Fibroblast of lung (primary cell): ENCODE measurements at regions not wholly inside any gene's neighbourhood (a gene's known extent, or its start where the extent isn't known, plus 50 kb on each side); places are given as distances from the start of the nearest gene placed in this dataset.

Experiments used
- EZH2 ChIP-seq: IDR thresholded peaks from 2 replicates; pipeline ENCODE4 v1.5.1; 2012; ENCODE audit warnings: low read length, control low read depth, mild to moderate bottlenecking; ENCODE audit errors: missing control alignments
- TF ChIP-seq, protein P1 (sequence below), 2 donors: IDR thresholded peaks in 1 of 2; conservative IDR thresholded peaks in 1 of 2; 1 replicate in 1 of 2; 2 replicates in 1 of 2; pipeline ENCODE4 v1.5.1; 2011 to 2012; ENCODE audit warnings: low read length in 2 of 2, control low read depth in 1 of 2, inconsistent platforms in 1 of 2, low read depth in 1 of 2, mild to moderate bottlenecking in 1 of 2

- TF ChIP-seq EZH2 = no peak
- TF ChIP-seq, protein P1, sequence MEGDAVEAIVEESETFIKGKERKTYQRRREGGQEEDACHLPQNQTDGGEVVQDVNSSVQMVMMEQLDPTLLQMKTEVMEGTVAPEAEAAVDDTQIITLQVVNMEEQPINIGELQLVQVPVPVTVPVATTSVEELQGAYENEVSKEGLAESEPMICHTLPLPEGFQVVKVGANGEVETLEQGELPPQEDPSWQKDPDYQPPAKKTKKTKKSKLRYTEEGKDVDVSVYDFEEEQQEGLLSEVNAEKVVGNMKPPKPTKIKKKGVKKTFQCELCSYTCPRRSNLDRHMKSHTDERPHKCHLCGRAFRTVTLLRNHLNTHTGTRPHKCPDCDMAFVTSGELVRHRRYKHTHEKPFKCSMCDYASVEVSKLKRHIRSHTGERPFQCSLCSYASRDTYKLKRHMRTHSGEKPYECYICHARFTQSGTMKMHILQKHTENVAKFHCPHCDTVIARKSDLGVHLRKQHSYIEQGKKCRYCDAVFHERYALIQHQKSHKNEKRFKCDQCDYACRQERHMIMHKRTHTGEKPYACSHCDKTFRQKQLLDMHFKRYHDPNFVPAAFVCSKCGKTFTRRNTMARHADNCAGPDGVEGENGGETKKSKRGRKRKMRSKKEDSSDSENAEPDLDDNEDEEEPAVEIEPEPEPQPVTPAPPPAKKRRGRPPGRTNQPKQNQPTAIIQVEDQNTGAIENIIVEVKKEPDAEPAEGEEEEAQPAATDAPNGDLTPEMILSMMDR (conservative IDR thresholded peaks at IDR 0.05 in 1 of 2, IDR thresholded peaks at IDR 0.05 in 1 of 2; ENCODE audit: low read depth in 1 of 2, low read length in 2 of 2) = no peak
Measured at GRCh38 chr14:94922595-94923239, 152.8 kb upstream of the GSC start.
